SK-N-SH (cell line): ENCODE measurements at regions not wholly inside any gene's neighbourhood (a gene's known extent, or its start where the extent isn't known, plus 50 kb on each side); places are given as distances from the start of the nearest gene placed in this dataset.

Experiments
- JUND ChIP-seq: IDR thresholded peaks from 2 replicates; pipeline ENCODE4 v1.4.0; 2012
- MXI1 ChIP-seq: IDR thresholded peaks from 2 replicates; pipeline ENCODE4 v1.6.1; 2012; ENCODE audit warnings: mild to moderate bottlenecking, low read depth, low read length, improper control_type of control experiment
- SIN3A ChIP-seq: IDR thresholded peaks from 2 replicates; pipeline ENCODE4 v1.6.1; 2012; ENCODE audit warnings: low read depth, mild to moderate bottlenecking, low read length, moderate library complexity, borderline replicate concordance
- TF ChIP-seq, protein P1 (sequence below): fragments of 200-600 bp; sonication (generic); IDR thresholded peaks from 2 replicates; pipeline ENCODE4 v1.6.1; 2017; ENCODE audit warnings: antibody characterized with exemption, mild to moderate bottlenecking, moderate library complexity
- TF ChIP-seq, protein P2 (sequence below): fragments of 150-350 bp; IDR thresholded peaks from 2 replicates; pipeline ENCODE4 v1.6.1; 2017; ENCODE audit warnings: antibody characterized with exemption, low read length, low read depth, borderline replicate concordance

DNA sequence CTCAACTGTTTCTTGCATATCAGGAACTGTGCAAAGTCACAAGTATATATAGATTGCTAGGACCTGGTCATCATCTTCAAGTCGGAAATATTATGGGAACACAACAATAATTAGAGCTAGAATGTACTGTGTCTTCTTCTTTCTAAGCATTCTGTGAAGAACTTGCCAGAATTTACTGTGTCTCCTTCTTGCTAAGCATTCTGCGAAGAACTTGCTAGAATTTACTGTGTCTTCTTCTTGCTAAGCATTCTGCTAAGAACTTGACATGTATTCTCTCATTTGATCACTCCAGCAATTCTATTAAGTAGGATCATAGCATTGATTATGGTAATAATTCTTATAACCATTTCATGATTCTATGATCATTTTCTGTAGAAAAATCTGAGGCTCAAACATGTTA lies 231.7 kb downstream of the FOXL1 start:
- TF ChIP-seq, protein P1, sequence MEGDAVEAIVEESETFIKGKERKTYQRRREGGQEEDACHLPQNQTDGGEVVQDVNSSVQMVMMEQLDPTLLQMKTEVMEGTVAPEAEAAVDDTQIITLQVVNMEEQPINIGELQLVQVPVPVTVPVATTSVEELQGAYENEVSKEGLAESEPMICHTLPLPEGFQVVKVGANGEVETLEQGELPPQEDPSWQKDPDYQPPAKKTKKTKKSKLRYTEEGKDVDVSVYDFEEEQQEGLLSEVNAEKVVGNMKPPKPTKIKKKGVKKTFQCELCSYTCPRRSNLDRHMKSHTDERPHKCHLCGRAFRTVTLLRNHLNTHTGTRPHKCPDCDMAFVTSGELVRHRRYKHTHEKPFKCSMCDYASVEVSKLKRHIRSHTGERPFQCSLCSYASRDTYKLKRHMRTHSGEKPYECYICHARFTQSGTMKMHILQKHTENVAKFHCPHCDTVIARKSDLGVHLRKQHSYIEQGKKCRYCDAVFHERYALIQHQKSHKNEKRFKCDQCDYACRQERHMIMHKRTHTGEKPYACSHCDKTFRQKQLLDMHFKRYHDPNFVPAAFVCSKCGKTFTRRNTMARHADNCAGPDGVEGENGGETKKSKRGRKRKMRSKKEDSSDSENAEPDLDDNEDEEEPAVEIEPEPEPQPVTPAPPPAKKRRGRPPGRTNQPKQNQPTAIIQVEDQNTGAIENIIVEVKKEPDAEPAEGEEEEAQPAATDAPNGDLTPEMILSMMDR: no peak
- TF ChIP-seq, protein P2, sequence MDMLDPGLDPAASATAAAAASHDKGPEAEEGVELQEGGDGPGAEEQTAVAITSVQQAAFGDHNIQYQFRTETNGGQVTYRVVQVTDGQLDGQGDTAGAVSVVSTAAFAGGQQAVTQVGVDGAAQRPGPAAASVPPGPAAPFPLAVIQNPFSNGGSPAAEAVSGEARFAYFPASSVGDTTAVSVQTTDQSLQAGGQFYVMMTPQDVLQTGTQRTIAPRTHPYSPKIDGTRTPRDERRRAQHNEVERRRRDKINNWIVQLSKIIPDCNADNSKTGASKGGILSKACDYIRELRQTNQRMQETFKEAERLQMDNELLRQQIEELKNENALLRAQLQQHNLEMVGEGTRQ: no peak
- TF ChIP-seq JUND (no peak), SIN3A (no peak), MXI1 (no peak)
